DOHH2 (cell line): ENCODE measurements at regions not wholly inside any gene's neighbourhood (a gene's known extent, or its start where the extent isn't known, plus 50 kb on each side); places are given as distances from the start of the nearest gene placed in this dataset.
"Not testable (repeated sequence)": the region's sequence is repeated elsewhere in the genome, so short reads cannot be mapped to it uniquely, and the experiment has no call there.

ENCODE experiments used
- H3F3A ChIP-seq: fragments of 200-600 bp; sonication (generic), shearing (Covaris generic); 2 replicates; pipeline ENCODE4 v1.6.0; 2016; ENCODE audit warnings: antibody characterized with exemption, mild to moderate bottlenecking; ENCODE audit not compliant: control insufficient read depth, insufficient read depth
- H3K27ac ChIP-seq: fragments of 200-600 bp; sonication (generic); 2 replicates; pipeline ENCODE4 v1.5.1; 2014; ENCODE audit warnings: low read depth, mild to moderate bottlenecking, low read length, moderate library complexity
- H3K27me3 ChIP-seq: fragments of 200-600 bp; sonication (generic); 2 replicates; pipeline ENCODE4 v1.6.1; 2014; ENCODE audit warnings: mild to moderate bottlenecking, low read length, mixed read lengths; ENCODE audit not compliant: control insufficient read depth
- H3K36me3 ChIP-seq: fragments of 200-600 bp; sonication (generic); 2 replicates; pipeline ENCODE4 v1.6.1; 2014; ENCODE audit warnings: mild to moderate bottlenecking, low read length, moderate library complexity, mixed read lengths; ENCODE audit not compliant: control insufficient read depth
- H3K4me1 ChIP-seq: fragments of 200-600 bp; sonication (generic); 2 replicates; pipeline ENCODE4 v1.6.1; 2014; ENCODE audit warnings: mild to moderate bottlenecking, low read length, mixed read lengths; ENCODE audit not compliant: control insufficient read depth
- H3K4me2 ChIP-seq: fragments of 200-600 bp; sonication (generic); 2 replicates; pipeline ENCODE4 v1.6.0; 2014; ENCODE audit warnings: mild to moderate bottlenecking, low read length, moderate library complexity
- H3K4me3 ChIP-seq: fragments of 200-600 bp; sonication (generic); 2 replicates; pipeline ENCODE4 v1.5.1; 2014; ENCODE audit warnings: mild to moderate bottlenecking, low read length, mixed read lengths
- H3K79me2 ChIP-seq: fragments of 200-600 bp; sonication (generic); 2 replicates; pipeline ENCODE4 v1.6.1; 2014; ENCODE audit warnings: mild to moderate bottlenecking, low read length, mixed read lengths; ENCODE audit not compliant: control insufficient read depth
- H3K9me2 ChIP-seq: fragments of 200-600 bp; sonication (generic); replicated peaks from 2 replicates; pipeline ENCODE4 v1.6.1; 2014; ENCODE audit warnings: mild to moderate bottlenecking, low read length, mixed read lengths; ENCODE audit not compliant: control insufficient read depth
- H3K9me3 ChIP-seq: fragments of 200-600 bp; sonication (generic); 2 replicates; pipeline ENCODE4 v1.6.1; 2014; ENCODE audit warnings: antibody characterized with exemption, low read length, mixed read lengths; ENCODE audit not compliant: control insufficient read depth, insufficient read depth
- H4K20me1 ChIP-seq: fragments of 200-600 bp; sonication (generic); 2 replicates; pipeline ENCODE4 v1.6.0; 2014; ENCODE audit warnings: low read depth, mild to moderate bottlenecking, antibody characterized with exemption, low read length, moderate library complexity; ENCODE audit not compliant: control insufficient read depth, insufficient read depth
- CTCF ChIP-seq: fragments of 200-600 bp; sonication (generic); IDR thresholded peaks from one replicate; pipeline ENCODE4 v1.5.1; 2014; ENCODE audit warnings: antibody characterized with exemption, mild to moderate bottlenecking, low read depth, low read length; ENCODE audit not compliant: poor library complexity, severe bottlenecking
- EZH2phosphoT487 ChIP-seq: fragments of 200-600 bp; sonication (generic); IDR thresholded peaks from 2 replicates; pipeline ENCODE4 v1.6.1; 2017; ENCODE audit warnings: borderline replicate concordance, mild to moderate bottlenecking, antibody characterized with exemption, low read length, moderate library complexity, mixed read lengths

- Histone ChIP-seq H3K9me2 (no peaks in the 10 kb centered on the region), H3K9me3 (no peaks in the 10 kb centered on the region), H3K36me3 (no peaks in the 10 kb centered on the region), H3K27ac (no peak overlapping the region), H4K20me1 (no peaks in the 10 kb centered on the region), H3K4me1 (no peaks in the 10 kb centered on the region), H3K4me3 (no peak overlapping the region), H3K79me2 (no peaks in the 10 kb centered on the region), H3K4me2 (no peak overlapping the region), H3K27me3 (no peaks in the 10 kb centered on the region), H3F3A (no peaks in the 10 kb centered on the region)
- TF ChIP-seq CTCF, result no peak
- no peak for TF ChIP-seq EZH2phosphoT487
Observed at GRCh38 chr12:126290456-126290855, 1225.2 kb downstream of the AACS start.

DNA sequence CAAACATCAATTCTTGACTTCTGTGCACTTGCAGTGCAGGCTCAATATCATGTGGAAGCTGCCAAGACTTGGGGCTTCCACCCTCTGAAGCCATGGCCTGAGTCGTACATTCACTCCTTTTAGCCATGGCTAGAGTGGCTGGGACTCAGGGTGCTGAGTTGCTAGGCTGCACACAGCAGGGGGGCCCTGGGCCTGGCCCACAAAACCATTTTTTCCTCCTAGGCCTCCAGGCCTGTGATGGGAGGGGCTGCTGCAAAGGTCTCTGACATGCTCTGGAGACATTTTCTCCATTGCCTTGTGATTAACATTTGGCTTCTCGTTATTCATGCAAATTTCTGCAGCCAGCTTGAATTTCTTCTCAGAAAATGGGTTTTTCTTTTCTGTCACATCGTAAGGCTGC lies 1226.8 kb downstream of the AACS start:
- H3K9me3 ChIP-seq, H3K4me3 ChIP-seq, H3F3A ChIP-seq, H3K79me2 ChIP-seq, H3K4me1 ChIP-seq, H3K36me3 ChIP-seq, H4K20me1 ChIP-seq, H3K9me2 ChIP-seq, H3K4me2 ChIP-seq, H3K27me3 ChIP-seq, H3K27ac ChIP-seq: not testable (repeated sequence)

- no peak overlapping the region for H3K4me3 ChIP-seq
Observed at GRCh38 chr12:126295652-126296051, 1230.4 kb downstream of the AACS start.

DNA sequence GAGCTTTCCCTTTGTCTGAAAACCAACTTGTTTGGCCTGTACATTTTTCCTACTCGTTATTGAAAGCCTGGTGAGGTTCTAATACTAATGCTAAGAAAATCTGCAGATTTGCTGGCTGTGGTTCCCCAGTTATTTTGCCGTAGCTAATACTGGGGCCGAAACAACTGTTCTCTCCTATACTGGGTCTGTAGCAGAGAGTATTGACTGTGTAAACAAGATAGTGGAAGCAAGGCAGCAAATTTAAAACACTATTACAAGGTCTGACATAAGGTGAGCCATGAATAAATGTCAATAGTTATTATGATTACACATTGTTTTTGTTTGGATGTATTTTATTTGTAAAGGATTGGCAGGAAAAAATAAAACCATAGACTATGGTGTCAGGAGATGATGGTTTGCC lies 1244.0 kb downstream of the AACS start:
- no peaks in the 10 kb centered on the region for H3K4me1 ChIP-seq
- H3K27ac ChIP-seq, result no peak overlapping the region
- no peaks in the 10 kb centered on the region; the same call in 1 of the 2 replicates for H3K9me3 ChIP-seq
- no peaks in the 10 kb centered on the region for H3K27me3 ChIP-seq
- no peak overlapping the region for H3K4me2 ChIP-seq
- no peaks in the 10 kb centered on the region for H4K20me1 ChIP-seq
- no peak overlapping the region for H3K4me3 ChIP-seq
- H3K36me3 ChIP-seq, result no peaks in the 10 kb centered on the region
- TF ChIP-seq CTCF (no peak), EZH2phosphoT487 (no peak)
- no peaks in the 10 kb centered on the region for H3F3A ChIP-seq
- H3K79me2 ChIP-seq, result no peaks in the 10 kb centered on the region
- no peaks in the 10 kb centered on the region for H3K9me2 ChIP-seq

More at GRCh38 chr12:126295652-126296051, 1230.4 kb downstream of the AACS start:
- no peaks in the 10 kb centered on the region for H3K79me2 ChIP-seq
- H3K27ac ChIP-seq, result no peak overlapping the region
- H3F3A ChIP-seq, result no peaks in the 10 kb centered on the region
- TF ChIP-seq EZH2phosphoT487, result no peak
- no peak for TF ChIP-seq CTCF
- no peak overlapping the region for H3K4me2 ChIP-seq
- H3K9me3 ChIP-seq, result no peaks in the 10 kb centered on the region
- no peaks in the 10 kb centered on the region for H3K9me2 ChIP-seq
- H3K27me3 ChIP-seq, result no peaks in the 10 kb centered on the region
- no peaks in the 10 kb centered on the region for H3K36me3 ChIP-seq
- no peaks in the 10 kb centered on the region for H4K20me1 ChIP-seq
- H3K4me1 ChIP-seq, result no peaks in the 10 kb centered on the region
